K562 (cell line): ENCODE measurements at regions not wholly inside any gene's neighbourhood (a gene's known extent, or its start where the extent isn't known, plus 50 kb on each side); places are given as distances from the start of the nearest gene placed in this dataset.

Experiments used
- EP300 ChIP-seq: IDR thresholded peaks from 2 replicates; pipeline ENCODE4 v1.6.1; 2012; ENCODE audit warnings: low read length, improper control_type of control experiment
- RBBP5 ChIP-seq: fragments of 200-600 bp; sonication (generic); IDR thresholded peaks from 2 replicates; pipeline ENCODE4 v1.6.1; 2012; ENCODE audit warnings: borderline replicate concordance, mild to moderate bottlenecking, low read length, control low read depth, inconsistent platforms; ENCODE audit not compliant: insufficient read depth, poor library complexity, severe bottlenecking
- USF2 ChIP-seq: sonication (generic); formaldehyde crosslinking; IDR thresholded peaks from 2 replicates; pipeline ENCODE4 v1.5.0; 2020; ENCODE audit warnings: missing genetic modification reagents

DNA sequence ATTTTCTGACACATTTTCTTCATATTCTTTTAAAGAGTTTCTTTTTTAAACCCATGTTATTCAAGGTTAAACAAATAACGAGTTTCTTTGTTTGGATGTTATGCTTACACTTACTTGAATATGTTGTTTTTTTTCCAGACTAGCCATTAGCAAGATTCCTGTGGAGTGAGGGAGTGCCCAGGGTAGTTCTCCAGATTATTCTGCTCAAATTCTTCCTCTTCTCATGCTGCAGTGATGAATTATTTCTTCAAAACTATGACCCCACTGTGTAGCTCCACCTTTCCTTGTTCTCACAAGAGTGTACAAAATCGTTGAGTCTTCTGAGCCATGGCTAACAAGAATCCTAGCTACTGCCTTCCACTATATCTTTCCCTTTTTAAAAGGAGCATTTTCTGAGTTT lies 134.1 kb upstream of the ELOVL6 start:
- TF ChIP-seq EP300 = no peak
- TF ChIP-seq USF2 (CRISPR knock-in tag) = no peak
- no peak for TF ChIP-seq RBBP5
